ENCODE measurements at regions not wholly inside any gene's neighbourhood (a gene's known extent, or its start where the extent isn't known, plus 50 kb on each side); places are given as distances from the start of the nearest gene placed in this dataset.

GRCh38 chr1:199057322-199057721, 418.5 kb downstream of the PTPRC start:
- H3K27me3 ChIP-seq (ENCODE audit: control insufficient read depth in 1 of 2, insufficient read depth in 2 of 2, low read length in 2 of 2) = no peaks in the 10 kb centered on the region
- no peaks in the 10 kb centered on the region for H3K9me3 ChIP-seq (ENCODE audit: low read length)
- 0% methylated on average over 1 of the region's 1 CpG for WGBS (ENCODE audit: low lambda C conversion rate)
- intact Hi-C loops (cut with micrococcal nuclease; ENCODE audit: unreplicated experiment) = no loop called here
- no peaks in the 10 kb centered on the region for H3K36me3 ChIP-seq (replicated peaks in 1 of 2; ENCODE audit: control insufficient read depth in 1 of 2, insufficient read depth in 2 of 2, low read length in 2 of 2)
- H3K4me3 ChIP-seq (replicated peaks in 1 of 3; ENCODE audit: insufficient read depth in 1 of 3, low read depth in 2 of 3, low read length in 3 of 3) = no peak overlapping the region
- in situ Hi-C loops (cut with HindIII; ENCODE audit: extremely low pct_ligation_motif_present, low pct_unique_long_range_greater_than_20kb) = no loop called here
- CTCF ChIA-PET (ENCODE audit: low intra/inter-chr PET ratio, low total read pairs) = no interaction called here
- H3K4me1 ChIP-seq (ENCODE audit: insufficient read depth, low read length) = no peaks in the 10 kb centered on the region
- no peak overlapping the region for H3K4me2 ChIP-seq (ENCODE audit: low read depth, low read length)
- no peak for ATAC-seq
- H4K20me1 ChIP-seq (ENCODE audit: insufficient read depth, low read length) = no peaks in the 10 kb centered on the region
- no peak overlapping the region for H3K27ac ChIP-seq (ENCODE audit: extremely low read length, insufficient read depth, low read length)
- DNase-seq (ENCODE audit: low spot score) = no peak
- H3K9ac ChIP-seq (ENCODE audit: insufficient read depth, low read depth, low read length) = no peak overlapping the region
- POLR2A ChIA-PET = no interaction called here
- no peaks in the 10 kb centered on the region for H3K79me2 ChIP-seq (ENCODE audit: insufficient read depth, low read length)
- BruUV-seq (replicated peaks) = no TSS peak
- TF ChIP-seq ZNF34 (CRISPR knock-in tag; IDR thresholded peaks at IDR 0.05; ENCODE audit: borderline replicate concordance) (no peak), SUZ12 (IDR thresholded peaks at IDR 0.05; ENCODE audit: low read depth, low read length) (no peak), ATF2 (CRISPR knock-in tag; IDR thresholded peaks at IDR 0.05) (no peak), GMEB1 (CRISPR knock-in tag; IDR thresholded peaks at IDR 0.05; ENCODE audit: borderline replicate concordance) (no peak), SNAI1 (CRISPR knock-in tag; IDR thresholded peaks at IDR 0.05; ENCODE audit: borderline replicate concordance) (no peak), ZNF225 (CRISPR knock-in tag; IDR thresholded peaks at IDR 0.05) (no peak), HNF4G (IDR thresholded peaks at IDR 0.05; ENCODE audit: borderline replicate concordance, low read depth, low read length) (no peak), HNF4G (CRISPR knock-in tag; IDR thresholded peaks at IDR 0.05; ENCODE audit: borderline replicate concordance, low read depth) (no peak), AFF4 (CRISPR knock-in tag; IDR thresholded peaks at IDR 0.05) (no peak), CSRNP1 (CRISPR knock-in tag; IDR thresholded peaks at IDR 0.05) (no peak), ZNF737 (CRISPR knock-in tag; IDR thresholded peaks at IDR 0.05; ENCODE audit: borderline replicate concordance) (no peak)
- FAIRE-seq = no peak
- H2AFZ ChIP-seq (ENCODE audit: low read length) = no peak overlapping the region
